SK-MEL-5 (cell line): ENCODE measurements at regions not wholly inside any gene's neighbourhood (a gene's known extent, or its start where the extent isn't known, plus 50 kb on each side); places are given as distances from the start of the nearest gene placed in this dataset.

ENCODE experiments used
- DNase-seq: peaks from one replicate; pipeline ENCODE4 v3.0.0-alpha.2; 2016; ENCODE audit warnings: low read depth, low spot score
- in situ Hi-C: cut with HindIII; loops from 2 replicates; pipeline ENCODE4 v1.10.0; 2016; ENCODE audit warnings: low sequenced_read_pairs, high pct_unique_total_duplicates, low pct_unique_long_range_greater_than_20kb

GRCh38 chr5:145375521-145375920 is 459.6 kb downstream of the PRELID2 start:
- no peak for DNase-seq
- in situ Hi-C loops = no loop called here

GRCh38 chr5:145365464-145365863 is 469.7 kb downstream of the PRELID2 start:
- no peak for DNase-seq
- in situ Hi-C loops = no loop called here

GRCh38 chr5:145362266-145362665 is 472.9 kb downstream of the PRELID2 start:
- in situ Hi-C loops = no loop called here
- DNase-seq = no peak

DNA sequence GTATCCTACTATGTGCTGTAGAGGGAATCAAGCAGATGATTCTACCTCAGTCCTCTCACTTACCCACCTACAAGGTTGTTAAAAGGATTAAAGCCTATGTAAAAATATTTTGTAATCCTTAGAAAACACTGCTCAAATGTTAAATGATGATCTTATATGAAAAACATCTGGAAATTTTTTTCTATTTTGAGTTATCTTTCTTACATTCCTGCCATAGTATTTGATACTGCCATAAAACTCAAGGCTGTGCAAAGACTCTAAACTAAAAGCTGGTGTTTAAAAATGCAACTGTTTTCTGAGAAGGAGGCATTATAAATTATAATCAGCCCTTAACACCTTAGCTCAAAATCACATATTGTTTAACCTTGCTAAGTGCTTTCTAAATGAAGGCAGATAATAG is 474.2 kb downstream of the PRELID2 start:
- no peak for DNase-seq
- in situ Hi-C loops = no loop called here

DNA sequence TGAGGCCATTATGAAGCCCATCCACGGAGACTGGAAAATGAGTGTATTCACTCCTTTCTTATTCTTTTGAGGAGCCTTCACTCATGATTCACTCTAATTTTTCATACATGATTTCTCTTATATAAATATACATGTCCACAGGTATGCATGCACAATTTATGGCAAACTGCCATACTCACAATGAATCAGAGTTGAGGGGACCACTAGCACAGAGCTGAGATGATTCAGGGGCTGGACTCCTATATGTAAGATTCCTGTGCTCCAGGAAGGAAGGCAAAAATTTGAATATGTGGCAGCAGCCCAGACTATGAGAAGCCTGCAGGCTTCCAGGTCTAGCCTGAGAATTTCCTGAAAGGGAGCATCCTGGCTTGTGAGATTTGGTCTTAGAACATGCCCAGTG is 484.6 kb downstream of the PRELID2 start:
- DNase-seq = no peak
- in situ Hi-C loops = no loop called here

GRCh38 chr5:145347026-145347616 is 488.0 kb downstream of the PRELID2 start:
- in situ Hi-C loops = no loop called here
- DNase-seq = peak; percentile 66

DNA sequence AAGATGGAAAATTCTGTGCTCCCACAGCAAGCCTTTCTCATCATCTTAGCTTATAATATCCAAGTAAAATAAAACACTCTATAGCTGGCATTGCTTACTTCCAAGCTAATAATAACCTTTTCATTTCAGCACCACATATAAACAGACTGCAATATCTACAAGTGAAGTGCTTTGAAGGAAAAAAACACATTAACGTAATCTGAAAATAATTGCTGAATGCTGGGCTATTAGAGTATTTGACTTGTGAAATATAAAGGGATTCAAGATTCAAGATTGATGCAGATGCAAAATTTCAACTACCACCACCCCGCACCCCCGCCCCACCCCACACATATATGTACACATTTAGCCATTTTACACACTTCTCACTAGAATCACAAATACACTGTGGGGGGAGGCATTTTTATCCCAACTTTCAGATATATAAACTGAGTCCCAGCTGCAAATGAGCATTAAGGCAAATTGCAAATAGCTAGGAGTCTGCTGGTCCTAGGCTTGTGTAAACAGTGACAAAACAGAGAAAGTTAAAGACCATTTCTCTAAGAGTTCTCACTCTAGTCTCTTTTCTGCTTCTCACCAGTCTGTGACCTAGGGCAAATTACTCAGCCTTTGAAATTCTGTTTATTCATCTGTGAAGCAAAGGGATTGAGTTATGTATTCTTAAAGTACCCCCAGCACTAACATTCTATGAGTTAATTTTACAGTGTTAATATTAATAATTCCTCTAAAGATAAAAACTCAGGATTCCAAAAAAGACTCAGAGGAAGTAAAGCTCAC is 489.4 kb downstream of the PRELID2 start:
- DNase-seq = no peak
- in situ Hi-C loops = no loop called here

DNA sequence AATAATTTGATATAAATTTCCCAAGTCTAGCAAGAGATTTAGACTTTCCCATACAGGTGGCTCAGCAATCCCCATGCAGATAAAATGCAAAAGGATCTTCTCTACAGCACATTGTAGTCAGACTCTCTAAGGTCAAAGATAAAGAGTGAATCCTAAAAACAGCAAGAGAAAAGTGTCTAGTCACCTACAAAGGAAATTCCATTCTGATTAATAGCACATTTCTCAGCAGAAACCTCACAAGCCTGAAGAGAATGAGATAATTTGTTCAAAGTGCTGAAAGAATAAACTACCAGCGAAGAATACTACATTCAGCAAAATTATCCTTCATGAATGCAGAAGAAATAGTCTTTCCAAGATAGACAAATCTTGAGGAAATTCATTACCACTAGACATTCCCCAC is 493.3 kb downstream of the PRELID2 start:
- DNase-seq = no peak
- in situ Hi-C loops = no loop called here

DNA sequence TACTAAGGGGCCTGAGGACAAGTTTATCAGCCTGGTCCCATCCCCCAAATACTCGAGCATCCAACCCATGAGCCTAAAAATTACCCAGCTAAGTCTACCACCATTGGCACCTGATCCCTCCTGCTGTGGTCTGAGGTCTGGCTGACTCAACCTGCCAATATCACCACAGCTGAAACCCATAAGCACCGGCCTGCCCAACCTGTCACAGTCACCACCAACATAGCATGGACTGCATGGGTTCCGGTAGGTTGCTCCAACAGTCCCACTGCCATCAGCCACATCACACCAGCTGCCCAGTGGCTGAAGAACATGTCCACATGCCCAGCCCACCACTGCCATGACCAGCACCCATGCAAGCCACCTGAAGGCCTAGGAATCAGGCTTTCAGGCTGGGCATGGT is 495.0 kb downstream of the PRELID2 start:
- no peak for DNase-seq
- in situ Hi-C loops = no loop called here

- DNase-seq = no peak
- in situ Hi-C loops = no loop called here
Measured at GRCh38 chr5:145324767-145325479, 510.2 kb downstream of the PRELID2 start.

GRCh38 chr5:145324101-145324500 is 511.0 kb downstream of the PRELID2 start:
- no peak for DNase-seq
- in situ Hi-C loops = no loop called here

DNA sequence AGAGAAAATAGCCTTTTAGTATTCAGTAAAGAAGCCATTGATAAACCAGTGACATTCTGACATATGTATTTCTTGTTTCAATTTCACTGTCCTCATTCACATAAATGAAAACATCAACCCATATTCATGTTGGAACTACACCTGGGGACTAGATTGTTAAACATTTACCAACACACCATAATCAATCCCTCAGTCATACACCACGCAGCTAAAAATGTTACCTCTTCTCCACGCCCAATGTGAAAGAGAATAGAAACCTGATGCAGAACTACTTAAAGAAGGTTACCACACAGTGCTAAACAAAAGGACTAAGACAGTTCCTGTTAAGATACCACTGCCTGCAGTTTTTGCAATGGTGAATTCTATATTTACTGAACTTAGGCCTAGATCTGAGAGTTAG is 518.9 kb downstream of the PRELID2 start:
- DNase-seq = no peak
- in situ Hi-C loops = no loop called here

- in situ Hi-C loops = no loop called here
- DNase-seq = no peak
Measured at GRCh38 chr5:145307866-145308382, 527.2 kb downstream of the PRELID2 start.

DNA sequence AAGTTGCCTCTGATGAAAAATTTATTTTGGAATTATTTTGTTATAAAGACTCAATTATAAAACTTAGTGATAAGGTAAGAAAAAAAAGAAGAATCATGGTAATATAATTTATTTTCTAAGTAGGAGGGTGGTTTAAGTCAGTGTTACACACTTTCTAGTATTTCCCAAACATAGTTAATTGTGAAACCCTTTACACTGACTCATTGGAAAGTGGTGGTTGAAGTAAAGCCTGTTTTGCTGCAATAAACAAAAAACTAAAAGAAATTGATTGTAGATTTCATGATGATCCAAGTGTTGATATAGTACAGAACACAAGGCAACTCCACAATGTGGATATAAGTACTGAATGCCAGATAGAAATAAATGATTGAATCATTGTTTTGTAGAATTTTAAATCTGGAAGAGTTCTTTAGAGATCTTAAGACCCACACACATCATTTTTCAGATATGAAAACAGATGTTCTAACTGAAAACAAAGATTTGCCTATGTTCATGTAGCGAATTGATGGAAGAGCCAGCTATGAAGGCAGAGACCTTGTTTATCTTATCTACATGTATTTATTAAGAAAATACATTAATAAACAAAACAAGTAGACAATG is 539.8 kb downstream of the PRELID2 start:
- in situ Hi-C loops = no loop called here
- no peak for DNase-seq

DNA sequence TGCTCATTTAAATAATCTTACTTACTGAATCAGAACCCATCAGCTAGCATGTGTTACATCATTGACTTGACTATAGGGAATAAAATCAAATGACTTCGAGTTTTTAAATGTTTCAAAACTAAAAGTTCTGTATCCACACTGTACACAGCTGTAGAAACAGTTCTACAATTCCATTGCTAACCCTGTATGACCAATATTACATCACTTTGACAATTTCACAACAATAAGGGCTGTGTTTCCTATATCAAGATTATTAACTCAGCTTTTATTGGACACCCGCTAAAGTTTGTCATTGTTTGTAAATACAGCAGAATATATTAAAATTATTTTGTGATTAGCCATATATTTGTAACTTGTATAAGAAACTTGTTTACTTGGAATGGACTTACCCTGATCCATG is 540.8 kb downstream of the PRELID2 start:
- DNase-seq = no peak
- in situ Hi-C loops = no loop called here

DNA sequence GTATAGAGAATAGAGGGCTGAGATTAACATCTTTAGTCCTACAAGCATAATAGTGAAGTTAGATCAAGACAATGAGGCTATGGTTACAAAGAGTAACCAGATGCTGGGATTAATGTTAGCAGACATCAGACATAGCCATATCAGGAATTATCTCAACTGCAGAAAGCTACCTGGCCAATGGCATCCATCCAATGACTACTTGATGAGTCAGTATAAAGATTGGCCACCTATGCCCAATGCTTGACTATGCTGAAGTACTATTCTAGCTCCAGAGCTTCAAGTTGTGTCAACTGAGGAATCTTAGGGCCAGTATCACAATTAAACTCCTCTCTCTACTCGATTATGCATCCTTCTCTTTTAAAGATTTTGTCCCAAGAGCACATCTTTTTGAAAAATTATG is 541.4 kb downstream of the PRELID2 start:
- DNase-seq = no peak
- in situ Hi-C loops = no loop called here

GRCh38 chr5:145292278-145292677 is 542.9 kb downstream of the PRELID2 start:
- in situ Hi-C loops = no loop called here
- no peak for DNase-seq

DNA sequence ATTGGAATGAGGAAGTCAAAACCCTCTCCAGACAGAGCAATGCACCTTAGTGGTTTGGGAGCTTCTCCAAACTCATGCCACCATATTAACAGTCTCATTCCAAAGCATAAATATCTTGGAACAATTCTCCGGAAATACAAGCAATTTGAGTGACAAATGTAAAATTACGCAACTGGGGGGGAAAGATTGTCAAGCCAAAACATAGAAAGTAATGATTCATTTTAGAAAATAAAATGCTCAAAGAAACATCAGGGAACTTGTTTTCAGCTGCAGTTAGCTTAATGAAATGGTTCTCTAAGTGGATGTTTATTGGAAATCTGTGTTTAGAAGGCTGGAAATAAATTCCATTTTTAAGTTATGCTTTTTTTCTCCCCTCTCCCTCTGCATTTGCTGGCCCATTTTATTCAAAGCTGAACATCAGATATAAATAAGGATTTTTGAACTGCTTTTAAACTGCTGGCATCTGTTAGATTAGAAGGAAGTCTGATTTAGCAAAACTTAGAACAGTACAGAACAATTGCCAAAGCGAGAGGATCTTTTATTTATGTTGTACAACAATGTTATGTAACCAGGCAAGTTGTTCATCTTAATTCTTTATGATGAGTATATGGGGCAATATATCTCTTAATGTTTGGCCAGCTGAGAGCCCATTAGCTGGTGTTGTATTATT is 551.9 kb downstream of the PRELID2 start:
- in situ Hi-C loops = no loop called here
- no peak for DNase-seq
